Liver (tissue), 8 donors: ENCODE measurements at regions not wholly inside any gene's neighbourhood (a gene's known extent, or its start where the extent isn't known, plus 50 kb on each side); places are given as distances from the start of the nearest gene placed in this dataset.

Experiments
- DNase-seq: peaks from one replicate; pipeline ENCODE4 v3.0.0-alpha.2; 2017; ENCODE audit warnings: low spot score
- H3K27ac ChIP-seq, 2 donors: one replicate each; pipeline ENCODE4 v1.7.0; 2013; ENCODE audit warnings: inconsistent platforms in 2 of 2, low read length in 2 of 2, control low read depth in 1 of 2, low read depth in 1 of 2, mild to moderate bottlenecking in 1 of 2
- H3K27me3 ChIP-seq, 4 donors: one replicate each; pipeline versions ENCODE4 v1.6.1 to v1.7.0; 2013; ENCODE audit warnings: low read length in 3 of 4, inconsistent platforms in 1 of 4, mild to moderate bottlenecking in 1 of 4, moderate library complexity in 1 of 4; ENCODE audit not compliant: control insufficient read depth in 4 of 4, insufficient read depth in 4 of 4
- H3K36me3 ChIP-seq, 4 donors: one replicate each; pipeline versions ENCODE4 v1.6.1 to v1.7.0; 2013; ENCODE audit warnings: low read length in 3 of 4, mild to moderate bottlenecking in 3 of 4, low read depth in 1 of 4, moderate library complexity in 1 of 4; ENCODE audit not compliant: control insufficient read depth in 4 of 4, insufficient read depth in 3 of 4
- H3K4me1 ChIP-seq, 4 donors: one replicate each; pipeline versions ENCODE4 v1.6.1 to v1.7.0; 2013; ENCODE audit warnings: low read length in 3 of 4, mild to moderate bottlenecking in 3 of 4, moderate library complexity in 1 of 4; ENCODE audit not compliant: control insufficient read depth in 4 of 4, insufficient read depth in 4 of 4
- H3K4me3 ChIP-seq, 3 donors: one replicate each; pipeline versions ENCODE4 v1.6.1 to v1.7.0; 2013; ENCODE audit warnings: low read length in 3 of 3, control low read depth in 1 of 3, low read depth in 1 of 3, mild to moderate bottlenecking in 1 of 3
- H3K9ac ChIP-seq, 2 donors: one replicate each; pipeline ENCODE4 v1.7.0; 2013; ENCODE audit warnings: low read length in 2 of 2, mild to moderate bottlenecking in 2 of 2, moderate library complexity in 2 of 2, control low read depth in 1 of 2, low read depth in 1 of 2
- H3K9me3 ChIP-seq, 4 donors: one replicate each; pipeline versions ENCODE4 v1.6.1 to v1.7.0; 2013; ENCODE audit warnings: low read length in 3 of 4; ENCODE audit not compliant: control insufficient read depth in 4 of 4
- CTCF ChIP-seq: fragments of 150-350 bp; IDR thresholded peaks from 2 replicates; pipeline ENCODE4 v1.5.1; 2017; ENCODE audit warnings: improper control_type of control experiment, low read depth, low read length; ENCODE audit not compliant: missing input control
- EGR1 ChIP-seq, 2 donors: IDR thresholded peaks; 2 replicates each; pipeline ENCODE4 v1.6.1; 2016 to 2018; ENCODE audit warnings: antibody characterized with exemption in 2 of 2, low read depth in 2 of 2
- FOXA1 ChIP-seq: IDR thresholded peaks from 2 replicates; pipeline ENCODE4 v1.6.1; 2016; ENCODE audit warnings: antibody characterized with exemption
- FOXA2 ChIP-seq: IDR thresholded peaks from 2 replicates; pipeline ENCODE4 v1.6.1; 2016; ENCODE audit warnings: antibody characterized with exemption
- GABPA ChIP-seq, 2 donors: IDR thresholded peaks in 1 of 2; conservative IDR thresholded peaks in 1 of 2; 2 replicates each; pipeline ENCODE4 v1.6.1; 2016; ENCODE audit warnings: antibody characterized with exemption in 2 of 2, mild to moderate bottlenecking in 1 of 2, moderate library complexity in 1 of 2
- HNF4A ChIP-seq, 2 donors: conservative IDR thresholded peaks; 2 replicates each; pipeline ENCODE4 v1.6.1; 2016; ENCODE audit warnings: antibody characterized with exemption in 2 of 2, mild to moderate bottlenecking in 2 of 2
- JUND ChIP-seq, 2 donors: IDR thresholded peaks; 2 replicates each; pipeline ENCODE4 v1.6.1; 2016; ENCODE audit warnings: antibody characterized with exemption in 2 of 2
- NR2F2 ChIP-seq: IDR thresholded peaks from 2 replicates; pipeline ENCODE4 v1.6.1; 2016; ENCODE audit warnings: antibody characterized with exemption
- RAD21 ChIP-seq, 2 donors: IDR thresholded peaks; 2 replicates each; pipeline ENCODE4 v1.6.1; 2016; ENCODE audit warnings: antibody characterized with exemption in 2 of 2, mild to moderate bottlenecking in 2 of 2
- REST ChIP-seq: IDR thresholded peaks from 2 replicates; pipeline ENCODE4 v1.6.1; 2016; ENCODE audit warnings: antibody characterized with exemption, mild to moderate bottlenecking
- RXRA ChIP-seq, 2 donors: IDR thresholded peaks; 2 replicates each; pipeline ENCODE4 v1.6.1; 2017 to 2018; ENCODE audit warnings: antibody characterized with exemption in 2 of 2, mild to moderate bottlenecking in 1 of 2
- SP1 ChIP-seq: IDR thresholded peaks from 2 replicates; pipeline ENCODE4 v1.6.1; 2018; ENCODE audit warnings: antibody characterized with exemption, mild to moderate bottlenecking
- TAF1 ChIP-seq: conservative IDR thresholded peaks from 2 replicates; pipeline ENCODE4 v1.6.1; 2016; ENCODE audit warnings: antibody characterized with exemption, mild to moderate bottlenecking
- YY1 ChIP-seq: IDR thresholded peaks from 2 replicates; pipeline ENCODE4 v1.6.1; 2016; ENCODE audit warnings: antibody characterized with exemption, mild to moderate bottlenecking
- WGBS: extraction: QIAGEN DNeasy Blood & Tissue Kit; methylation state at CpG from one replicate; pipeline ENCODE4 v1.1.7; 2013; 5-methylcytosine and 5-hydroxymethylcytosine counted together
- TF ChIP-seq, protein P1 (sequence below): IDR thresholded peaks from 2 replicates; pipeline ENCODE4 v1.6.1; 2016; ENCODE audit warnings: antibody characterized with exemption
- TF ChIP-seq, protein P2 (sequence below): IDR thresholded peaks from 2 replicates; pipeline ENCODE4 v1.6.1; 2016; ENCODE audit warnings: antibody characterized with exemption
- TF ChIP-seq, protein P3 (sequence below): IDR thresholded peaks from 2 replicates; pipeline ENCODE4 v1.6.1; 2016; ENCODE audit warnings: antibody characterized with exemption
- donor health status: healthy.
- donor health status: healthy.
- donor health status: healthy.
- donor health status: healthy.
- donor health status: healthy.

DNA sequence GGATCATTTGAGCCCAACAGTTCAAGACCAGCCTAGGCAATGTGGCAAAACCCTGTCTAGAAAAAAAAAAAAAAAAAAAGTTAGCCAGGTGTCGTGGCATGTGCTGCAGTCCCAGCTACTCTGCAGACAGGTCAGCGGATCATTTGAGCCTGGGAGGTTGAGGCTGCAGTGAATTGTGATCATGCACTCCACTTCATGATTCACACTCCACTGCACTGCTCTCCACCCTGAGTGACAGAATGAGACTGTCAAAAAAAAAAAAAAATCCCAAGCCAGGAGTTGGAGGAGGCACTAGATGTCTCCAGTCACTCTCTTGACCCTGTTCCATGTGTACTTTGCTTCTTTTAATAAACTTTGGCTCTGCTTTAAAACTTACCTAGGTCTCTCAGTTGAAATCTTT is 51.0 kb upstream of the OLFM3 start:
- no peaks in the 10 kb centered on the region for H3K4me1 ChIP-seq
- WGBS, result 58% methylated on average over 2 of the region's 2 CpGs
- H3K27ac ChIP-seq, result no peak overlapping the region
- no peaks in the 10 kb centered on the region for H3K27me3 ChIP-seq
- H3K9me3 ChIP-seq, result no peaks in the 10 kb centered on the region
- no peak overlapping the region for H3K4me3 ChIP-seq
- TF ChIP-seq JUND (IDR thresholded peaks at IDR 0.05), result no peak
- TF ChIP-seq, protein P1, sequence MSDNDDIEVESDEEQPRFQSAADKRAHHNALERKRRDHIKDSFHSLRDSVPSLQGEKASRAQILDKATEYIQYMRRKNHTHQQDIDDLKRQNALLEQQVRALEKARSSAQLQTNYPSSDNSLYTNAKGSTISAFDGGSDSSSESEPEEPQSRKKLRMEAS, result no peak
- no peak for TF ChIP-seq REST
- TF ChIP-seq HNF4A (conservative IDR thresholded peaks at IDR 0.05), result no peak
- TF ChIP-seq EGR1 (IDR thresholded peaks at IDR 0.05; ENCODE audit: low read depth in 2 of 2), result no peak
- no peak for TF ChIP-seq FOXA1
- no peak for TF ChIP-seq SP1
- TF ChIP-seq, protein P2, sequence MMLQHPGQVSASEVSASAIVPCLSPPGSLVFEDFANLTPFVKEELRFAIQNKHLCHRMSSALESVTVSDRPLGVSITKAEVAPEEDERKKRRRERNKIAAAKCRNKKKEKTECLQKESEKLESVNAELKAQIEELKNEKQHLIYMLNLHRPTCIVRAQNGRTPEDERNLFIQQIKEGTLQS, result no peak
- no peak for TF ChIP-seq RAD21 (IDR thresholded peaks at IDR 0.05)
- TF ChIP-seq TAF1, result no peak
- no peak for TF ChIP-seq RXRA (IDR thresholded peaks at IDR 0.05)
- TF ChIP-seq CTCF, result no peak
- TF ChIP-seq, protein P3, sequence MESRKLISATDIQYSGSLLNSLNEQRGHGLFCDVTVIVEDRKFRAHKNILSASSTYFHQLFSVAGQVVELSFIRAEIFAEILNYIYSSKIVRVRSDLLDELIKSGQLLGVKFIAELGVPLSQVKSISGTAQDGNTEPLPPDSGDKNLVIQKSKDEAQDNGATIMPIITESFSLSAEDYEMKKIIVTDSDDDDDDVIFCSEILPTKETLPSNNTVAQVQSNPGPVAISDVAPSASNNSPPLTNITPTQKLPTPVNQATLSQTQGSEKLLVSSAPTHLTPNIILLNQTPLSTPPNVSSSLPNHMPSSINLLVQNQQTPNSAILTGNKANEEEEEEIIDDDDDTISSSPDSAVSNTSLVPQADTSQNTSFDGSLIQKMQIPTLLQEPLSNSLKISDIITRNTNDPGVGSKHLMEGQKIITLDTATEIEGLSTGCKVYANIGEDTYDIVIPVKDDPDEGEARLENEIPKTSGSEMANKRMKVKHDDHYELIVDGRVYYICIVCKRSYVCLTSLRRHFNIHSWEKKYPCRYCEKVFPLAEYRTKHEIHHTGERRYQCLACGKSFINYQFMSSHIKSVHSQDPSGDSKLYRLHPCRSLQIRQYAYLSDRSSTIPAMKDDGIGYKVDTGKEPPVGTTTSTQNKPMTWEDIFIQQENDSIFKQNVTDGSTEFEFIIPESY, result no peak
- TF ChIP-seq NR2F2, result no peak
- TF ChIP-seq FOXA2, result no peak
- TF ChIP-seq YY1, result no peak
- TF ChIP-seq GABPA (IDR thresholded peaks at IDR 0.05 in 1 of 2, conservative IDR thresholded peaks at IDR 0.05 in 1 of 2), result no peak
- no peak for DNase-seq
- no peaks in the 10 kb centered on the region for H3K36me3 ChIP-seq
- no peak overlapping the region for H3K9ac ChIP-seq
